H9 (cell line): ENCODE measurements at regions not wholly inside any gene's neighbourhood (a gene's known extent, or its start where the extent isn't known, plus 50 kb on each side); places are given as distances from the start of the nearest gene placed in this dataset.

Source experiments
- DNase-seq: peaks from one replicate; pipeline ENCODE4 v3.0.0-alpha.2; 2017
- H2AFZ ChIP-seq: one replicate; pipeline ENCODE4 v1.6.1; 2013; ENCODE audit warnings: mild to moderate bottlenecking, low read length, control low read depth, moderate library complexity
- H2AK5ac ChIP-seq: 2 replicates; pipeline ENCODE4 v1.6.1; 2013; ENCODE audit warnings: low read length, control low read depth, mixed read lengths; ENCODE audit not compliant: insufficient read length
- H2BK120ac ChIP-seq: one replicate; pipeline ENCODE4 v1.6.1; 2013; ENCODE audit warnings: low read depth, mild to moderate bottlenecking, low read length, control low read depth, inconsistent platforms; ENCODE audit not compliant: poor library complexity, severe bottlenecking
- H2BK12ac ChIP-seq: 2 replicates; pipeline ENCODE4 v1.6.1; 2013; ENCODE audit warnings: low read length, control low read depth, mixed read lengths, low read depth; ENCODE audit not compliant: insufficient read length
- H2BK15ac ChIP-seq: 2 replicates; pipeline ENCODE4 v1.6.1; 2013; ENCODE audit warnings: low read depth, low read length, control low read depth
- H2BK20ac ChIP-seq: one replicate; pipeline ENCODE4 v1.6.1; 2013; ENCODE audit warnings: low read depth, mild to moderate bottlenecking, low read length, control low read depth, inconsistent platforms; ENCODE audit not compliant: poor library complexity, severe bottlenecking
- H2BK5ac ChIP-seq: 2 replicates; pipeline ENCODE4 v1.6.1; 2013; ENCODE audit warnings: low read length, control low read depth, mixed read lengths; ENCODE audit not compliant: insufficient read length
- H3K14ac ChIP-seq: 2 replicates; pipeline ENCODE4 v1.6.1; 2013; ENCODE audit warnings: low read length, control low read depth; ENCODE audit not compliant: insufficient read depth
- H3K18ac ChIP-seq: 2 replicates; pipeline ENCODE4 v1.6.1; 2013; ENCODE audit warnings: low read depth, mild to moderate bottlenecking, mixed read lengths, low read length, control low read depth; ENCODE audit not compliant: insufficient read length
- H3K23ac ChIP-seq: 2 replicates; pipeline ENCODE4 v1.6.1; 2013; ENCODE audit warnings: low read length, control low read depth, mixed read lengths, low read depth; ENCODE audit not compliant: insufficient read length
- H3K23me2 ChIP-seq: 2 replicates; pipeline ENCODE4 v1.6.1; 2013; ENCODE audit warnings: low read depth, mild to moderate bottlenecking, mixed read lengths, low read length, control low read depth; ENCODE audit not compliant: insufficient read length, poor library complexity, severe bottlenecking
- H3K27ac ChIP-seq: 2 replicates; pipeline ENCODE4 v1.5.1; 2013; ENCODE audit warnings: low read length, control low read depth, mixed read lengths, low read depth; ENCODE audit not compliant: insufficient read length
- H3K27me3 ChIP-seq: 2 replicates; pipeline ENCODE4 v1.6.1; 2013; ENCODE audit warnings: low read length, control low read depth, inconsistent platforms; ENCODE audit not compliant: insufficient read depth
- H3K4ac ChIP-seq: 2 replicates; pipeline ENCODE4 v1.6.1; 2013; ENCODE audit warnings: low read depth, mild to moderate bottlenecking, control low read depth, inconsistent platforms, low read length, moderate library complexity
- H3K4me1 ChIP-seq: 2 replicates; pipeline ENCODE4 v1.6.1; 2013; ENCODE audit warnings: low read length, control low read depth, inconsistent platforms; ENCODE audit not compliant: insufficient read depth
- H3K4me2 ChIP-seq: 2 replicates; pipeline ENCODE4 v1.6.1; 2013; ENCODE audit warnings: low read length, control low read depth, mixed read lengths; ENCODE audit not compliant: insufficient read length, insufficient read depth
- H3K56ac ChIP-seq: 2 replicates; pipeline ENCODE4 v1.6.1; 2013; ENCODE audit warnings: low read depth, mild to moderate bottlenecking, mixed read lengths, low read length, control low read depth; ENCODE audit not compliant: insufficient read length
- H3K79me1 ChIP-seq: 2 replicates; pipeline ENCODE4 v1.6.1; 2013; ENCODE audit warnings: low read depth, mild to moderate bottlenecking, moderate library complexity, low read length, control low read depth, inconsistent platforms; ENCODE audit not compliant: insufficient read depth, poor library complexity, severe bottlenecking
- H3K79me2 ChIP-seq: 2 replicates; pipeline ENCODE4 v1.6.1; 2013; ENCODE audit warnings: low read length, control low read depth, inconsistent platforms; ENCODE audit not compliant: insufficient read depth
- H3K9ac ChIP-seq: 2 replicates; pipeline ENCODE4 v1.6.1; 2013; ENCODE audit warnings: low read length, control low read depth, mixed read lengths; ENCODE audit not compliant: insufficient read length; ENCODE audit errors: extremely low read depth
- H3K9me3 ChIP-seq: one replicate; pipeline ENCODE4 v1.6.1; 2013; ENCODE audit warnings: low read depth, low read length, inconsistent platforms; ENCODE audit not compliant: control insufficient read depth
- H3T11ph ChIP-seq: one replicate; pipeline ENCODE4 v1.6.1; 2013; ENCODE audit warnings: mild to moderate bottlenecking, low read length, control low read depth, inconsistent platforms
- H4K20me1 ChIP-seq: one replicate; pipeline ENCODE4 v1.6.1; 2013; ENCODE audit not compliant: control insufficient read depth, insufficient read length, insufficient read depth
- H4K5ac ChIP-seq: 2 replicates; pipeline ENCODE4 v1.6.1; 2013; ENCODE audit warnings: low read depth, mild to moderate bottlenecking, mixed read lengths, low read length, control low read depth; ENCODE audit not compliant: insufficient read length
- H4K8ac ChIP-seq: replicated peaks from 2 replicates; pipeline ENCODE4 v1.6.1; 2013; ENCODE audit warnings: low read length, control low read depth, mixed read lengths, low read depth; ENCODE audit not compliant: insufficient read length
- H4K91ac ChIP-seq: 2 replicates; pipeline ENCODE4 v1.6.1; 2013; ENCODE audit warnings: low read depth, mild to moderate bottlenecking, moderate library complexity, mixed read lengths, low read length, control low read depth; ENCODE audit not compliant: insufficient read length
- H3K27ac Mint-ChIP-seq, 3 experiments: 2 replicates in 2 of 3; 3 replicates in 1 of 3; pipeline ENCODE4 v1.8.0; 2020 to 2021; ENCODE audit warnings: mixed read lengths in 3 of 3, mild to moderate bottlenecking in 1 of 3, moderate library complexity in 1 of 3
- H3K27me3 Mint-ChIP-seq: 2 replicates; pipeline ENCODE4 v1.8.0; 2021; ENCODE audit warnings: low read depth, mild to moderate bottlenecking, moderate library complexity, mixed read lengths
- H3K36me3 Mint-ChIP-seq, 3 experiments: 2 replicates in 2 of 3; 3 replicates in 1 of 3; pipeline ENCODE4 v1.8.0; 2020 to 2021; ENCODE audit warnings: low read depth in 3 of 3, mixed read lengths in 3 of 3; ENCODE audit not compliant: insufficient read depth in 1 of 3
- H3K4me1 Mint-ChIP-seq, 2 experiments: 2 replicates each; pipeline ENCODE4 v1.8.0; 2020; ENCODE audit warnings: mixed read lengths in 2 of 2
- H3K4me3 Mint-ChIP-seq, 2 experiments: 2 replicates in 1 of 2; 3 replicates in 1 of 2; pipeline ENCODE4 v1.8.0; 2020 to 2021; ENCODE audit warnings: mild to moderate bottlenecking in 2 of 2, mixed read lengths in 2 of 2, moderate library complexity in 1 of 2
- H3K9me3 Mint-ChIP-seq, 2 experiments: 2 replicates in 1 of 2; 3 replicates in 1 of 2; pipeline ENCODE4 v1.8.0; 2020; ENCODE audit warnings: mild to moderate bottlenecking in 2 of 2, mixed read lengths in 2 of 2, moderate library complexity in 1 of 2
- WGBS: extraction: QIAGEN DNeasy Blood & Tissue Kit; methylation state at CpG from one replicate; pipeline ENCODE4 v1.1.7; 2013; ENCODE audit warnings: missing lambda C conversion rate, low lambda C conversion rate, mixed read lengths; ENCODE audit not compliant: insufficient read length; ENCODE audit errors: extremely low coverage; 5-methylcytosine and 5-hydroxymethylcytosine counted together
- TF ChIP-seq, protein P1 (sequence below): fragments of 200-600 bp; sonication (generic); conservative IDR thresholded peaks from 3 replicates; pipeline ENCODE4 v1.8.0; 2021; ENCODE audit warnings: antibody characterized with exemption, mild to moderate bottlenecking

DNA sequence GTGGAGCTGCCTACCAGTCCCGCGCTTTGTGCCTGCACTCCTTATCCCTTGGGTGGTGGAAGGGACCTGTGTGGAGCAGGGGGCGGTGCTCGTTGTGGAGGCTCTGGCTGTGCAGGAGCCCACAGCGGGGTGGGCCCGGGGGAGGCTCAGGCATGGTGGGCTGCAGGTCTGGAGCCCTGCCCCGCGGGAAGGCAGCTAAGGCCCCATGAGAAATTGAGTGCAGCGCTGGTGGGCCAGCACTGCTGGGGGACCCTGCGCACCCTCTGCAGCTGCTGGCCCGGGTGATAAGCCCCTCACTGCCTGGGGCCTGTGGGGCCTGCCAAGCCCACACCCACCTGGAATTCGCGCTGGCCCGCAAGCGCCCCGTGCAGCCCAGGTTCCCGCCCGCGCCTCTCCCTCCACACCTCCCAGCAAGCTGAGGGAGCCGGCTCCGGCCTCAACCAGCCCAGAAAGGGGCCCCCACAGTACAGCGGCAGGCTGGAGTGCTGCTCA, 859.6 kb upstream of the KCND2 start:
- H4K91ac ChIP-seq: no peak overlapping the region
- H4K20me1 ChIP-seq: no peaks in the 10 kb centered on the region
- no peak overlapping the region for H3K4me2 ChIP-seq
- no peak overlapping the region for H2BK12ac ChIP-seq
- H2BK20ac ChIP-seq: no peak overlapping the region
- no peak overlapping the region for H3K4ac ChIP-seq
- Mint-ChIP-seq H3K36me3 (peaks cover 4 to 7% (median 7%) of the 10 kb centered on the region in 3 experiments; a peak in 5 of 7 replicates), H3K9me3 (peaks cover 0 to 6% of the 10 kb centered on the region in 2 experiments; a peak in 4 of 5 replicates), H3K27me3 (no peaks in the 10 kb centered on the region), H3K4me3 (no peak overlapping the region), H3K4me1 (peaks cover 3 to 6% of the 10 kb centered on the region in 2 experiments), H3K27ac (no peak overlapping the region)
- no peak overlapping the region for H4K8ac ChIP-seq
- TF ChIP-seq, protein P1, sequence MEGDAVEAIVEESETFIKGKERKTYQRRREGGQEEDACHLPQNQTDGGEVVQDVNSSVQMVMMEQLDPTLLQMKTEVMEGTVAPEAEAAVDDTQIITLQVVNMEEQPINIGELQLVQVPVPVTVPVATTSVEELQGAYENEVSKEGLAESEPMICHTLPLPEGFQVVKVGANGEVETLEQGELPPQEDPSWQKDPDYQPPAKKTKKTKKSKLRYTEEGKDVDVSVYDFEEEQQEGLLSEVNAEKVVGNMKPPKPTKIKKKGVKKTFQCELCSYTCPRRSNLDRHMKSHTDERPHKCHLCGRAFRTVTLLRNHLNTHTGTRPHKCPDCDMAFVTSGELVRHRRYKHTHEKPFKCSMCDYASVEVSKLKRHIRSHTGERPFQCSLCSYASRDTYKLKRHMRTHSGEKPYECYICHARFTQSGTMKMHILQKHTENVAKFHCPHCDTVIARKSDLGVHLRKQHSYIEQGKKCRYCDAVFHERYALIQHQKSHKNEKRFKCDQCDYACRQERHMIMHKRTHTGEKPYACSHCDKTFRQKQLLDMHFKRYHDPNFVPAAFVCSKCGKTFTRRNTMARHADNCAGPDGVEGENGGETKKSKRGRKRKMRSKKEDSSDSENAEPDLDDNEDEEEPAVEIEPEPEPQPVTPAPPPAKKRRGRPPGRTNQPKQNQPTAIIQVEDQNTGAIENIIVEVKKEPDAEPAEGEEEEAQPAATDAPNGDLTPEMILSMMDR: no peak
- no peak overlapping the region for H3K56ac ChIP-seq
- no peak overlapping the region for H3K18ac ChIP-seq
- H3K4me1 ChIP-seq: no peaks in the 10 kb centered on the region
- no peak overlapping the region for H3T11ph ChIP-seq
- DNase-seq: no peak
- H2BK15ac ChIP-seq: no peak overlapping the region
- no peaks in the 10 kb centered on the region for H3K27me3 ChIP-seq
- no peak overlapping the region for H2BK120ac ChIP-seq
- no peak overlapping the region for H2BK5ac ChIP-seq
- no peak overlapping the region for H4K5ac ChIP-seq
- no peaks in the 10 kb centered on the region for H3K79me1 ChIP-seq
- WGBS: no CpG with 5 or more reads among the region's 22 CpGs
- H3K79me2 ChIP-seq: no peaks in the 10 kb centered on the region; the same call in 1 of the 2 replicates
- H3K9ac ChIP-seq: no peak overlapping the region
- H2AK5ac ChIP-seq: no peak overlapping the region
- no peak overlapping the region for H2AFZ ChIP-seq
- H3K27ac ChIP-seq: no peak overlapping the region
- no peak overlapping the region for H3K23ac ChIP-seq
- no peak overlapping the region for H3K14ac ChIP-seq
- H3K9me3 ChIP-seq: no peaks in the 10 kb centered on the region
- H3K23me2 ChIP-seq: no peaks in the 10 kb centered on the region
